ENCODE measurements at regions not wholly inside any gene's neighbourhood (a gene's known extent, or its start where the extent isn't known, plus 50 kb on each side); places are given as distances from the start of the nearest gene placed in this dataset.

GRCh38 chr6:14339172-14339571, 221.6 kb downstream of the CD83 start:
- DNase-seq: no peak

DNA sequence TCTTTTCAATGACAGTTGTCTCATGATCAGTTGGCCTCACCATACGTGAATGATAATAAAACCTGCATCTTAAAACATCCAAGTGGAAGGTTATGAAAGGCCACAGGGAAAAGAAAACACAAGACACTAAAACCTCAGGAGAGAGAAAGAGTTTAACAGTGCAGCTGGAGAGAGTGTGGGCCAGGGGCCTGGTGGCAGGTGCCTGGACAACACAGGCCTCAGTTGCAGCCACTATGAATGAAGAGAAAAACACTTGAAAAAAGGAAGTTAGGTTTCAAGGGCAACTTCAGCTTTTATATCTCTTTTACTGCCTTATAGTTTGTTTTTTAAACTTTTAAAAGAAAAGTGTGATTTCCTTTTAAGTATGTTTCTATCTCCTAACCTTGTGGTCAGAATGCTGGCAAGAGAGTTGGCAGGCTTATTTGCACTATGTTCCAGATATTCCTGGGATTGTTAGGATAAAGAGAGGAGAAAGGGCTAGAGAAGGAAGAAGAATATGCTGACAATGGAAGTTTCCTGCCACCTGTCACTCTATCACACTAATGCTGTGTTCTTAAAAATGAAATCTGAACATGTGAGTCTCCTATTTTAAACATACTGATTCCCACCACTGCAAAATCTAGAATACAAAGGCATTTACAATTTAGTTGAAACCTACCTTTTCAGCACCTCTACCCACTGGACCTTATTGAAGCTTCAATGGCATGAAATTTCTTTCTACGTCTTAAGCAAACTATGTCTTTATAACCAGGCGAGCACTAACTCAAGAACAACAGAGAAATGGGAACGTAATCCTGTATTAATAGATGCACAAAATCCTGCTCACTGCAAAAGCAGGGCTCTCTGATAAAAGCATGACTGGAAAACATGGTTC, 222.4 kb downstream of the CD83 start:
- no peak for DNase-seq

DNA sequence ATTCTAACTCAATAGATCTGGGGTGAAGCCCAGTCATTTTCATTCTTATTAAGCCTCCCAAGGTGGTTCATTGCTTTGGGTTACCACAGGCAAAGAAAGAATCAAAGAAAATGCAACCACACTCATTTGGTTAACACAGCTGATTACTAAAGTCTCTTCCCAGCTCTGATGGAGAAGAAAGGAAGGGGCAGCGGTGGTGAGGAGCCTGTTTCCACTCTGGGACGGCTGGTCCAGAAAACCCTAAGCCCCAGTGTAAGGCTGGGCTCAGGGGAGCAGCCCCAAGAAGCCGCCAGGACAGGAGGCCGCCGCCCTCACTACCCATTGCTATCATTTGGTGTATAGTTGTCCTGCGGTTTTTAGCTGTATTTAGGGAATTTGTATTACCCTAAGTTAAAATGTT, 226.9 kb downstream of the CD83 start:
- DNase-seq: no peak

GRCh38 chr6:14348389-14348788, 230.8 kb downstream of the CD83 start:
- DNase-seq: no peak

GRCh38 chr6:14349507-14349906, 231.9 kb downstream of the CD83 start:
- DNase-seq: no peak

DNA sequence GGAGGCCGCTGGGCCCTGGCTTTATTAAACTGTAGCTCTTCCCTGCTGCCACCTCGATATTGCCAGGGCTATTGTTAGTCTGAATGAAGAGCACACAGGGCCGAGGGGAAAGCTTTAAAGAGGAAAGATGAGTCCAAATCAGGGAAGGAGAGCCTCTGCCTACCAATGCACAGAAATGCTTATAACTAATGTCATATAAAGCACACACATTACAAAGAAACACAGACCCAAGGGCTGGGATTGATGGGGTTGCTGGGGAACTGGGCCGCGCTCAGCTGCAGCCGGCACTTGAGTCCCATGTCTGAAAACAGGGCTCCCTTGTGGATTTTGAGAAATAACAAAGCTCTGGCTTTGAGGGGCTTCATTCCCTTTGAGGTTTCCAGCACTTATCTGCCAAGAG, 232.6 kb downstream of the CD83 start:
- no peak for DNase-seq

DNA sequence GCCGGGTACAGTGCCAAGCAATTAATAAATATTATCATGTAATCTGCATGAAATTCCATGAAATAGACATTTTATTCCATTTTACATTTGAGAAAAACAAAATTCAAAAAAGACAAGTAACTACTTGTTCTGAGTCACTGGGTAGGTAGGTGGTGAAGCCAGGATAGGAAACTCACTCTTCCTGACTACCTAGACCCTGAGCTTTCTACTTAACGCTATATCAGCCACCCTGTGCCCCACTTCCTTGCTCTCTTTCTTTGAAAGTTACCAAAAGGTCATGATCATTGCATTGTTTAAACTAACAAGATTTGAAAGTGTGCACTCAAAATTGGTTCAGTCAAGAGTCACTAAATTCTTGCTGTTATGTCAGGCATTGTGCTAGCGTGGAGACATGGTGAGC, 235.7 kb downstream of the CD83 start:
- no peak for DNase-seq

- no peak for DNase-seq
Measured at GRCh38 chr6:14353798-14354197, 236.2 kb downstream of the CD83 start.

DNA sequence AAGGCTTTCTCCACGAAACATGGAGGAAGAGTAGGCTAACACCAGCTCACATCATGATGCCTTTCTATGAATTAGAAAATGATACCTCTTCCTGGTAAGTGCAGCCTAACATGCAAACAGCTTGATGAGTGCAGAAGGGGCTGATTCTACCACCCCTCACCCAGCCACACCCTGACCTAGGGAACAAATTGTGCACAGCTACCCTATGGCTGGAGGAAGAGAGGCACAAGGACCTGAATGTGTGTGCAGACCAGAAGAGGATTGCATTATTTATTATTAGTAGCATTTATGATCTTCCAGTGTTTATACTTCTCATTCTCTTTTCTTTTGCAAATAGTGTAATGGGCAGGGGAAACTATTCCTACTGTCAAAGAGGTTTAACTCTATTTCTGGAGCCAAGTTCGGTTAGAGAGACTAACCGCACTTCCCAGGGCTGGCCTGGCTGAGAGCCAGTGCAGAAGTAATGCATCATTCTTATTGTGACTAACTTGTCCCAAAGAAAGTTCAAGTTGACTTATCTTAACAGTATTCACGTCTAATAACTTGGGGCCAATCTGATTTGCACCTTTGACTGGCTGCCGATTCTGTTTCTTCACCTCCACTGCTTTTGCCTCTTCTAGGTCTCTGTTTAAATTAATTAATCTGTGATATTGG, 237.5 kb downstream of the CD83 start:
- DNase-seq: peak; percentile 34

GRCh38 chr6:14359438-14359837, 241.9 kb downstream of the CD83 start:
- DNase-seq: no peak

DNA sequence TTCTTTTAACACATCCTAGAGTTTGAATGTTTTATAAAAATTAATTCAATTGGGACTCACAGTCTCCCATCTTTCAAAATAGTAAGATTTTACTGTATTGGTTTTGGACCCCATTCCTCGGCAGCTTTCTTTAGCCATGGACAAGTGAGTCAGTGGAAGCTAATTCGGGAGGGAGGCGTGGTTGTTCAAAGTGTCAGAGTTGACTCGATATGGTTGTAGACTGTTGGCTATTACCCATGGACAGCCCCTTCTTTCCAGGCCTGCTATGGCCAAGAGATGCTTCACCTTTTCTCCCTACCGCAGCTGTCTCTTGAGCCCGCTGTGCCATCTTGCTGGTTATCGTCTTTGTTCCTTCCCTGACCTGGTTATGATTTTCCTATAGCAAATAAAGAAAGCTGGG, 243.0 kb downstream of the CD83 start:
- DNase-seq: no peak

- no peak for DNase-seq
Measured at GRCh38 chr6:14361297-14361696, 243.7 kb downstream of the CD83 start.

DNA sequence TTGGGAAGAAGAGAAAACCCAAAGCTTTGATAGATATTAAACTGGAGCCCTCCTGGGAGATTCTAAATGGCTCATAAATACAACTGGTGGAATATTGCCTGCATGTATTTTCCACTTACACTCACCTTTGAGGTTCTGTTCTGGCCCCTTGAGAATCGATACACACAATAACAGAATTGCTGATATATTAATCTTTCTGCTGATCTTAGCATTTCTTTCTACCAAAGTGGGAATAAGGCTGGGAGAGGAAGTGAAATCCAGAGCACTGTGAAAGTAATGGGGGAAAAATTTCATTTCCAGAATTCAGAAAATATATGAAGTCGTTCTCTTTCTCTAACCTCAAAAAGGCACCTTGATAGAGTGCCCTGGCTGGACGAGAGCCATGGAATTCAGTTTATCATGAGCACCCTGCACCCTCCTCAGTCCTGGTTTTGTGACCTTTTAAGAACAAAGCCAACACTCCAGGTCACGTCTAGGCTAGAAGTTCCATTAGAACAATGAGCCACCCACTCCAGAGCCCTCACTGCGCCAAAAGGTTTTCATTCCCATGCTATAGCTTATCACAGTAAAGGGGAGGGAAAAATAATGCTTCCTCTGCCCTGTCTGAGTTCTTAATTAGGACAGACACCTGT, 244.5 kb downstream of the CD83 start:
- no peak for DNase-seq

DNA sequence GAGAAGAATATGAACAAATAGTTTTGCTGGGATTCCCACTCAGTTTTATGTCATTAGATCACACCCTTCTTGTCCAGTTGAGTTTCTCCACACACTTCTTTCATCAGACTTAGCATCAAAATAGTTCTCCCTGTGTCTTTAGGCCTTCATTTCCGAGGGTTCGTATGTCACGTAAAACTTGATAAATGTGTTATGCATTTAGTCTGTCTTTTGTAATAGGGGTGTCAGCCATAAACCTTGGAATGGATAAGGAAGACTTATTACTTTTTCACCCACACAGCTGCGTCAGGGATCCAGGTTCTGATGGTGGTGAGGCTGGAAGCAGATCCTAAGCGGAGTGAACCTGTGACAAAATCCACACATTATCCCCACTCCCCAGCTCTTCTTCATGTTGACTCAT, 246.8 kb downstream of the CD83 start:
- DNase-seq: no peak

GRCh38 chr6:14365393-14365792, 247.8 kb downstream of the CD83 start:
- DNase-seq: no peak

- no peak for DNase-seq
Measured at GRCh38 chr6:14366315-14366714, 248.7 kb downstream of the CD83 start.

DNA sequence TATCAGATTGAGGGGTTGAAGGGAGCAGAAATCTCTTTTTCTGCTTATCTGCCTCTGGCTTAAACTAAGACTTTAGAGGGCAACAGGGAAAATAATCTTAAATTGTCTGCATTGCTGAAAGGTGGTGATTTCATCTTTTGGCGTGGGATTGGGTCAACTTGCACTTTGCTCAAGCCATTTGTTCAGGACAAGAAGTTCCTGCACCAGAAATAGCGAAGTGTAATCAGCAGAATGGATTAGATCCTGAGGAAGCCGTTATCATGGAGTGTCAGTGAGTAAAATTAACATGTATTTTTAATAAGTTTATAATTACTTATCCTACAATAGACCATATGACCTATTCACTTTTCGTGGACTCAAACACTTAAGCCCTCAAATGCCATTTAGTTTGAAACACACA, 249.3 kb downstream of the CD83 start:
- DNase-seq: no peak

DNA sequence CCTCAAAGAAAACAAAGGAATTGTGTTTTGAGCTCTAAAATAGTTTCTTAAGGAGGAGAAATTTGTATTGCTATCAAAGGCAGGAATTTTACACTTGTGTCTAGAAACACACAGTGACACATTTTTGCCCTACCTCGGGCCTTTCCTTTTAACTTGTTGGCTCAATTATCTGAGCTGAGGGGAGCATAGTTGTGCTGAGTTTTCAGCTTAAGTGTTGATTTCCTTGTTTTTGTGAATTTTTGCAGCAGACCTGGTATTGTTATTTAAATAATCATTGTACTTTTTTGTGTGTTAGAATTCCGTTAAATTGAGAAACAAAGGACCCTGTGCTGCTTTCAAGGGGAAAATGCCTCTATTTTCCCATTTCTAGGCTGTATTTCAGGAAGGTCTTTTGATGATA, 249.7 kb downstream of the CD83 start:
- no peak for DNase-seq

GRCh38 chr6:14369717-14370116, 252.1 kb downstream of the CD83 start:
- DNase-seq: no peak

- no peak for DNase-seq
Measured at GRCh38 chr6:14371530-14371929, 254.0 kb downstream of the CD83 start.

DNA sequence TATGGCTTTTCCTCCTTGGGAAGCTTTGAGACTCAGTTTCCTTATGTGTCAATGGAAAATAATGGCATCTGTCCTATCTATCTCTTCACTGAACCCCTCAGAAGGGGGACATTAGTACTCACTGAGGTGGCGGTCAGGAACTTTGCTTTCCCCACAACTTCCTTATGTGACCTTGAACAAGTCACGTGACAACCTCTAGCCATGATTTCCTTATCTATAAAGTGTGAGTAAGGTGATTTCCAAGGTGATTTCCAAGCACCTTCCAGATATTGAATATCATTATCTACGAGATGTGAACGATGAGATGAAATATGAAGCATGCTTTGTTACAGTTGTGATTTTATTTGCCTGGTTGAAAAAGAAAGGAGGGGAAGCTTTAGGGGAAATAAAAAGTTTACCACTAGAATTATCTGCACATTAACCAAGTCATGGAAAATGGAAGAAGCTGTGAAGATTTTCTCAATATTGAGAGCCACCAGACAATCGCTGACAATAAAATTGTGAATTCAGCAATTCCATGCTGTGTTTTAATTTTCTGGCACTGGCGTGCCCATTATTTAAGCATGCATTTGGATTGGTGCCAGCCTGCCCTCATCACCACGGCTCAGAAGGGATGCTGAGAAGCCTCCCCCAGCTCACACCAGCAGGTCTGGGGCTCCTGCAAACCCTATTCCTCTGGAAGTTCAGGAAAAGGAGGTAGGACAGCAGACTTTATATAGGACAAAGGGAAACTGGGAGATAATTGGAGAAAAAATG, 255.3 kb downstream of the CD83 start:
- no peak for DNase-seq

DNA sequence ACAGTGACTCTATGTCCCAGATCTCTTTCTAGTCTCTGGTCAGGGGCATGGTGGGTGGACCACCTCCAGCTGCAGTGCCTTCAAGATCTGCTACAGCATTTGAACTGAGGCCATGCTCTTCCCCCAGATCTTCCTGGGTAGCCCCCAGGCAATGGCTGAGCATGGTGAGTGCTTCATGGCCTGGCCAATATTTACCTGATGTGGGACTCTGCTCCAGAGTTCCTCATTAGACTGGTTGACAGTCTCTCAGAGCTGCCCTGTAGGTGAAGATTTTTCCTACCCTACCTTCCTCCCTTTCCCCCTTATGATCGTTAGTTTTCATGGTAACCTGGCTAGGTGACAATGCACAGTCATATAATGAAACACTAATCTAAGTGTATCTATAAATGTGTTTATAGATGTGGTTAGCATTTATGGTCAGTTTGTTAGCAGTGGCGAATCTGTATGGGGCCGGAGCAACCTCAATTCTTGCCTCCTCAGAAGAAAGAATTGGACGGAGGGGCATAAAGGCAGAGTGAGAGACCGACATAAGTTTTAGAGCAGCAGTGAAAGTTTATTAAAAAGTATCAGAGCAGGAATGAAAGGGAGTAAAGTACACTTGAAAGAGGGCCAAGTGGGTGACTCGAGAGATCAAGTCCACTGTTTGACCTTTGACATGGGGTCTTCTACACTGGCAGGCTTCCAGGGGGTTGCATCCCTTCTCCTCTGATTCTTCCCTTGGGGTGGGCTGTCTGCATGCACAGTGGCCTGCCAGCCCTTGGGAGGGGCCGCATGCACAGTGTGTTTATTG, 256.3 kb downstream of the CD83 start:
- DNase-seq: no peak

DNA sequence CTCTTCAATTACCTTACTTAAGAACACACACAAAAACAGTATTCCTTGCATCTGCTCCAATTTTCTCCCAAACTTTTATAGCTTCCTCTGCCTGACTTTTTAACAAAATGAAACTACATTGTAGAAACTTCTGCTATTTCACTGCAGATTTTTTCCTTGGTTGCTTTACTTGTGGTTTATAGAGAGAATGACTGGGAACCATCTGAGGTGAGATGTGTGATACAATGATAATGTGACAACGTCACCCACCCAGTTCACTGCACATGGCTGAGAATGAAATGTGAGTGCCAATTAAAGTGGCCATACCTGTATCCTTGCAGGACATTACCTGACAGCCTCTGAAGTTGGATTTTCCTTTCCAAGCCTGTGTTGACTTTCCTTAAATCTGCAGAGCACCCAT, 258.4 kb downstream of the CD83 start:
- no peak for DNase-seq

All from eye (tissue), 1 donor.